ENCODE measurements at regions not wholly inside any gene's neighbourhood (a gene's known extent, or its start where the extent isn't known, plus 50 kb on each side); places are given as distances from the start of the nearest gene placed in this dataset.

- intact Hi-C loops (cut with DNase I): no loop called here
- Histone ChIP-seq H3K9me3 (no peaks in the 10 kb centered on the region), H3K27me3 (no peaks in the 10 kb centered on the region), H3K4me3 (no peak overlapping the region), H3K9ac (ENCODE audit: low read depth in 2 of 2, low read length in 2 of 2) (no peak overlapping the region), H3K27ac (no peak overlapping the region), H3K4me1 (no peaks in the 10 kb centered on the region), H3K36me3 (no peaks in the 10 kb centered on the region)
- no peak for DNase-seq
- no peak for TF ChIP-seq CTCF (IDR thresholded peaks at IDR 0.05)
Measured at GRCh38 chr7:47681249-47681810, 99.4 kb upstream of the TNS3 start.

GRCh38 chr7:47678641-47679380 is 96.9 kb upstream of the TNS3 start:
- no peaks in the 10 kb centered on the region for H3K9me3 ChIP-seq
- no peak overlapping the region for H3K4me3 ChIP-seq
- no peaks in the 10 kb centered on the region for H3K36me3 ChIP-seq
- no peaks in the 10 kb centered on the region for H3K27me3 ChIP-seq
- DNase-seq: no peak
- intact Hi-C loops (cut with DNase I): no loop called here
- no peaks in the 10 kb centered on the region for H3K4me1 ChIP-seq
- no peak overlapping the region for H3K27ac ChIP-seq
- no peak overlapping the region for H3K9ac ChIP-seq (ENCODE audit: low read depth in 2 of 2, low read length in 2 of 2)
- no peak for TF ChIP-seq CTCF (IDR thresholded peaks at IDR 0.05)

- DNase-seq: no peak
- no peaks in the 10 kb centered on the region for H3K9me3 ChIP-seq
- H3K27me3 ChIP-seq: no peaks in the 10 kb centered on the region
- no peaks in the 10 kb centered on the region for H3K36me3 ChIP-seq
- no peak for TF ChIP-seq CTCF (IDR thresholded peaks at IDR 0.05)
- H3K27ac ChIP-seq: no peak overlapping the region
- H3K4me1 ChIP-seq: no peaks in the 10 kb centered on the region
- H3K9ac ChIP-seq (ENCODE audit: low read depth in 2 of 2, low read length in 2 of 2): no peak overlapping the region
- intact Hi-C loops (cut with DNase I): no loop called here
- H3K4me3 ChIP-seq: no peak overlapping the region
Measured at GRCh38 chr7:47677664-47678063, 95.8 kb upstream of the TNS3 start.

GRCh38 chr7:47677093-47677492 is 95.2 kb upstream of the TNS3 start:
- Histone ChIP-seq H3K9me3 (no peaks in the 10 kb centered on the region), H3K9ac (ENCODE audit: low read depth in 2 of 2, low read length in 2 of 2) (no peak overlapping the region), H3K4me3 (no peak overlapping the region), H3K27me3 (no peaks in the 10 kb centered on the region), H3K4me1 (no peaks in the 10 kb centered on the region), H3K27ac (no peak overlapping the region), H3K36me3 (no peaks in the 10 kb centered on the region)
- DNase-seq: no peak
- intact Hi-C loops (cut with DNase I): no loop called here
- no peak for TF ChIP-seq CTCF (IDR thresholded peaks at IDR 0.05)

GRCh38 chr7:47672977-47673381 is 91.1 kb upstream of the TNS3 start:
- no peaks in the 10 kb centered on the region for H3K9me3 ChIP-seq
- no peaks in the 10 kb centered on the region for H3K36me3 ChIP-seq
- no peaks in the 10 kb centered on the region for H3K27me3 ChIP-seq
- DNase-seq: no peak
- no peak for TF ChIP-seq CTCF (IDR thresholded peaks at IDR 0.05)
- no peak overlapping the region for H3K27ac ChIP-seq
- no peaks in the 10 kb centered on the region for H3K4me1 ChIP-seq
- H3K4me3 ChIP-seq: no peak overlapping the region
- H3K9ac ChIP-seq (ENCODE audit: low read depth in 2 of 2, low read length in 2 of 2): no peak overlapping the region
- intact Hi-C loops (cut with DNase I): no loop called here

All from colonic mucosa (tissue), 4 donors.